ENCODE measurements at regions not wholly inside any gene's neighbourhood (a gene's known extent, or its start where the extent isn't known, plus 50 kb on each side); places are given as distances from the start of the nearest gene placed in this dataset.

DNA sequence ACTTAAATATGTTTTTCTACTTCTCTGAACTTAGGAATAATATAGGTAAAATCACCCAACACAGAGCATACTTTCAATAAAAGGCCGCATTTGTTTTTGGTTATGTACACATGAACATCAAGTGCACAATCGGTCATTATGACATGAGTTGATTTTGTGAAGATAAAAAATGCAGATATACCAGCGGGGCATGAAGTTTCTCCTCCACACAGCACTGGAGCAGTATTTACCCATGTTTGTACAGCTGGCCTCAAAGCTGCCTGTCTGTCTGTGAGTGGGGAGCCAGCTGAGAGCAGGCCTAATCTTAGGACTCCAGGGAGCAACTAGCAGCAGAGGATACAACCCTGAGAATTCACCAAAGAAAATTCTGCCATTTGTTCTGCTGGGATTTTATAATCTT, 206.5 kb downstream of the TPBG start:
- TF ChIP-seq EZH2 (IDR thresholded peaks at IDR 0.05; ENCODE audit: low read length): no peak
- TF ChIP-seq, protein P1, sequence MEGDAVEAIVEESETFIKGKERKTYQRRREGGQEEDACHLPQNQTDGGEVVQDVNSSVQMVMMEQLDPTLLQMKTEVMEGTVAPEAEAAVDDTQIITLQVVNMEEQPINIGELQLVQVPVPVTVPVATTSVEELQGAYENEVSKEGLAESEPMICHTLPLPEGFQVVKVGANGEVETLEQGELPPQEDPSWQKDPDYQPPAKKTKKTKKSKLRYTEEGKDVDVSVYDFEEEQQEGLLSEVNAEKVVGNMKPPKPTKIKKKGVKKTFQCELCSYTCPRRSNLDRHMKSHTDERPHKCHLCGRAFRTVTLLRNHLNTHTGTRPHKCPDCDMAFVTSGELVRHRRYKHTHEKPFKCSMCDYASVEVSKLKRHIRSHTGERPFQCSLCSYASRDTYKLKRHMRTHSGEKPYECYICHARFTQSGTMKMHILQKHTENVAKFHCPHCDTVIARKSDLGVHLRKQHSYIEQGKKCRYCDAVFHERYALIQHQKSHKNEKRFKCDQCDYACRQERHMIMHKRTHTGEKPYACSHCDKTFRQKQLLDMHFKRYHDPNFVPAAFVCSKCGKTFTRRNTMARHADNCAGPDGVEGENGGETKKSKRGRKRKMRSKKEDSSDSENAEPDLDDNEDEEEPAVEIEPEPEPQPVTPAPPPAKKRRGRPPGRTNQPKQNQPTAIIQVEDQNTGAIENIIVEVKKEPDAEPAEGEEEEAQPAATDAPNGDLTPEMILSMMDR (optimal IDR thresholded peaks at IDR 0.05 in 1 of 3, IDR thresholded peaks at IDR 0.05 in 1 of 3, conservative IDR thresholded peaks at IDR 0.05 in 1 of 3; ENCODE audit: extremely low read depth in 1 of 3, insufficient read depth in 2 of 3, low read length in 3 of 3): no peak

All from keratinocyte (primary cell).